Suppressor macrophage treated with lipopolysaccharide for 1 hour (primary cell): ENCODE measurements at regions not wholly inside any gene's neighbourhood (a gene's known extent, or its start where the extent isn't known, plus 50 kb on each side); places are given as distances from the start of the nearest gene placed in this dataset.
"Not testable (repeated sequence)": the region's sequence is repeated elsewhere in the genome, so short reads cannot be mapped to it uniquely, and the experiment has no call there.

Source experiments
- DNase-seq, 3 donors: peaks; one replicate each; pipeline ENCODE4 v3.0.0-alpha.2; 2020 to 2022

- DNase-seq = not testable (repeated sequence)
Measured at GRCh38 chr10:38364073-38364472, 269.9 kb downstream of the ZNF37A start.

DNA sequence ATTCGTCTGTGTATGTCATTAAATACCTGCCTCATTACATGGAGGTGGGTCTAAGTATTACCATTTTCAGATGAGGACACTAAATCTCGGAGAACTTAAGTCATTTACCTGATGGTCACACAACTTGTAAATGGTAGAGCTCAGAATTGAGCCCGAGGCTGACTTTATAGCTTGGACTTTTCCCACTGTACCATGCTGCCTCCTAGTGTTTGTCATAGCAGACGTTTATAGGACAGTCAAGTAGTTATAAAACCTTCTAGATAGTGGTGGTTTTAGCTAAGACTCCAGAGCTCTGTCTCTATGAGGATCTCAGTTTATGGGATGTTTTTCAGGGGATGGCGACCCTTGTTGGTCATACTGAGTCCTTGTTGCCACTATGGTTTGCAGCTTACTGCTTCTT is 271.8 kb downstream of the ZNF37A start:
- DNase-seq = peak; percentile 46 to 59 (median 54)

- DNase-seq = not testable (repeated sequence)
Measured at GRCh38 chr10:38383800-38384199, 289.7 kb downstream of the ZNF37A start.

DNA sequence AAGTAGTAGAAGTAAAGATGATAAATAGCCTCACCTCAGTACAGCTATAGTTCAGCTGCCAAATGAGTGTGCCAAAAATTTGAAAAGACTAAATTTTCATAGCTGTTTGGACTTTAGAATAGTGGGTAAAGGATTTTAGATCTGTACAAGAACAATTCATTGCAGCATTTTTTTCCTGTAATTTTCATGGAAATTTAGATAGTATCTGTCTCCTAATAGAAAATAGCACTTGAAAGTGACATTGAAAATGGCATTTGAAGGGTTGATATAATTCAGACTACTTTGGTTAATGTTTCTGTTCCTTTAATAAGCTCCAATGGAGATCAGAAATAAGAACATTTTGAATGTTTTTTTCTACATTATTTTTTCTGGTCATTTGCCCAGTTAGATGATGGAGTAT is 292.7 kb downstream of the ZNF37A start:
- DNase-seq = not testable (repeated sequence)

- DNase-seq = peak in 2 of 3 donors; percentile 6 to 27
Measured at GRCh38 chr10:38390725-38391124, 296.6 kb downstream of the ZNF37A start.

DNA sequence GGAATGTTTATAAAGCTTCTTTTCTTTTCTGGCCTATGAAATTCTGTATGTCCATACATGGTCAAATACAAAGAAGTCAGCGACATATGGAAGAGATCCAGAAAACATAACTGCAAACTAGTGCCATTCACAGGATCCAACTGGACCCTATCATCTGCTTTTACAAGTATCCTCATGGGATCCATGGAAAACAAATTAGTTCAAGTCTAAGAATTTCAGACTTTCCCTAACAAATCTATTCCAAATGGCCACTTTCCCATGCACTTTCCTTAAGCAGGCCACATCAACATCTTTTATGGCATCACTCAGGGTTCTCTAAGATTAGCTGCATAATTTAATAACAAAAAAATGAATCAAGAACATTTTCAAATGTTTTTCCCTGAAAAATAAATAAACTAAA is 301.3 kb downstream of the ZNF37A start:
- DNase-seq = not testable (repeated sequence)

GRCh38 chr10:38396178-38396954 is 302.2 kb downstream of the ZNF37A start:
- peak in 2 of 3 donors; percentile 24 for DNase-seq

GRCh38 chr10:38401565-38401964 is 307.4 kb downstream of the ZNF37A start:
- not testable (repeated sequence) for DNase-seq

- DNase-seq = peak; percentile 96
Measured at GRCh38 chr10:38402442-38403346, 308.6 kb downstream of the ZNF37A start.

GRCh38 chr10:38403347-38404117 is 309.4 kb downstream of the ZNF37A start:
- DNase-seq = peak in 2 of 3 donors; percentile 3 to 6

DNA sequence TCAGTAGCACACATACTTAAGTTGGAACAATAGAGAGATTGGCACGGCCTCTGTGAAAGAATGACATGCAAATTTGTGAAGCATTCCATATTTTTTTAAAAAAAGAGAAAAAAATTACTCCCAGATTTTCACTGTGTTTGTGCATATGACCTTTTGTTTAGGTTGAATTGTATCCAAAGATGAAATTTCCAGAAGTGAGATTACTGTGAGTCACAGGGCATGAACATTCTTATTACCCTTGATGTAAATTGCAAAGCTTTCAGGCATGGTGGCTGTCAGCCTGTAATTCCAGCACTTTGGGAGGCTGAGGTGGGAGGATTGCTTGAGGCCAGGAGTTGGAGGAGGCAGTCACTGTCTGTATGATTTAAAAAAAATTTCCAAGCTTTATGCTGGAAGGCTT is 329.5 kb downstream of the ZNF37A start:
- DNase-seq = not testable (repeated sequence)

GRCh38 chr10:38430242-38430641 is 336.1 kb downstream of the ZNF37A start:
- not testable (repeated sequence) for DNase-seq

- peak in 1 of 3 donors; percentile 0 for DNase-seq
Measured at GRCh38 chr10:38437359-38437758, 343.2 kb downstream of the ZNF37A start.

DNA sequence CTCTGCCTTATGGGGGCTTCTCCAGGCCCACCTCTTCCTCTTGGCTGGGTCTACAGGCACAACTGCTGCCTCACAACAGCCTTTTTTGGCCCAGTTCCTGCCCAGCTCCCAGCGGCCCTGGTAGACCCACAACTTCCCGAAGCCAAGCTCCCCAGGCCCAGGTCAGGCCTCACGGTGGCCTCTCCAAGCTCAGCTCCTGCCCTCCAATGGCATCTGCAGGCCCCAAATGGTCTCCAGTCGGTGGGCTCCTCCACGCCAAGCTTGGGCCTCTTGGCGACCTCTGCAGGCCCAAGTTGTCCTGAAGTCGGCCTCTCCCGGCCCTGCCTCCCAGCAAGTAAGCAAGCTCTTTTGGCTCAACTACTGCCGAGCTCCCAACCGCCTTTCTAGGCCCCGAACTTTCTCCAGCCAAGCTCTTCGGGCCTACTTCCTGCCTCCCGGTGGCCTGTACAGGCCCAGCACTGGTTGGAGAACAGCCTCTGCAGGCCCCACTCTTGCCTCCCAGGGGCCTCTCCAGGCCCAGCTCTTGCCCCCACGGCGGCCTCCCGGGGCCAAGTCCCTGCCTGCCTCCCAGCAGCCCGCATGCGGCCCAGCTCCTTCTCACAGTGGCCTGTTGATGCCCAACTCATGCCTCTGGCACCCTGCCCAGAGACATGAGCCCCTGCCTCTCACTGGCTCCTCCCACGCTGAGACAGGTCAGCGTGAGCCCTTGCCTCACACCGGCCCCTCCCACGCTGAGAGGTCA is 354.6 kb downstream of the ZNF37A start:
- DNase-seq = not testable (repeated sequence)

DNA sequence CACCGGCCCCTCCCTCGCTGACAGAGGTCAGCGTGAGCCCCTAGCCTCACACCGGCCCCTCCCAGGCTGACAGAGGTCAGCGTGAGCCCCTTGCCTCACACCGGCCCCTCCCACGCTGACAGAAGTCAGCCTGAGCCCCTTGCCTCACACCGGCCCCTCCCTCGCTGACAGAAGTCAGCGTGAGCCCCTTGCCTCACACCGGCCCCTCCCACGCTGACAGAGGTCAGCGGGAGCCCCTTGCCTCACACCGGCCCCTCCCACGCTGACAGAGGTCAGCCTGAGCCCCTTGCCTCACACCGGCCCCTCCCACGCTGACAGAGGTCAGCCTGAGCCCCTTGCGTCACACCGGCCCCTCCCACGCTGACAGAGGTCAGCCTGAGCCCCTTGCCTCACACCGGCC is 355.5 kb downstream of the ZNF37A start:
- DNase-seq = not testable (repeated sequence)

GRCh38 chr10:38450372-38451057 is 356.4 kb downstream of the ZNF37A start:
- DNase-seq = not testable (repeated sequence)

- DNase-seq = not testable (repeated sequence)
Measured at GRCh38 chr10:38451306-38451967, 357.3 kb downstream of the ZNF37A start.
